ENCODE measurements at regions not wholly inside any gene's neighbourhood (a gene's known extent, or its start where the extent isn't known, plus 50 kb on each side); places are given as distances from the start of the nearest gene placed in this dataset.

- no peak for TF ChIP-seq CTCF (IDR thresholded peaks at IDR 0.05)
- no peak for TF ChIP-seq POLR2A (IDR thresholded peaks at IDR 0.05)
Measured at GRCh38 chr12:127594351-127594970, 672.5 kb upstream of the TMEM132C start.
